ENCODE measurements at regions not wholly inside any gene's neighbourhood (a gene's known extent, or its start where the extent isn't known, plus 50 kb on each side); places are given as distances from the start of the nearest gene placed in this dataset.
A peak's percentile ranks its signal among the peaks of the same experiment; 100 is the strongest.

DNA sequence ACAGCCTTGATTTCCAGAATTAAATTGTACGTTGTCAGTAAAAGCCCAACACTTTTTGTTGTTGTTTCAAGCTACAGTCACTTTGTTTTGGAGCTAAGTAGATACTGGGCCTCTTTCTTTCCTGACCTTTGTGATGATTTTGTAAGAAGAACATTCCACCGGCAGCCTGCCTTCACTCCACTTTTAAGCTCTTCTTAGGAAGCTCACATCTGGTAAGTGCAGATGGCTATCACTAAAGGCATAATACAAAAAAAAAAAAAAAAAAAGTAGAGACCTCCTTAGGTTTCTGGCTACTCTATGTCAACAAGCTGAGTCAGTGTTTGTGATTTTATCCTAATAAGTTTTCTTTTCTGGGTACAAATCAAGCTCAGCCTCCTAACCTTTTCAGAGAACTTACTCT lies 1922.1 kb upstream of the WWC1 start:
- no peak for TF ChIP-seq CTCF (conservative IDR thresholded peaks at IDR 0.05; ENCODE audit: control insufficient read depth, insufficient read depth, low read depth, low read length)
- DNase-seq (ENCODE audit: low read depth): no peak
- H3K4me3 ChIP-seq (ENCODE audit: control insufficient read depth, low read depth, low read length): no peak overlapping the region

DNA sequence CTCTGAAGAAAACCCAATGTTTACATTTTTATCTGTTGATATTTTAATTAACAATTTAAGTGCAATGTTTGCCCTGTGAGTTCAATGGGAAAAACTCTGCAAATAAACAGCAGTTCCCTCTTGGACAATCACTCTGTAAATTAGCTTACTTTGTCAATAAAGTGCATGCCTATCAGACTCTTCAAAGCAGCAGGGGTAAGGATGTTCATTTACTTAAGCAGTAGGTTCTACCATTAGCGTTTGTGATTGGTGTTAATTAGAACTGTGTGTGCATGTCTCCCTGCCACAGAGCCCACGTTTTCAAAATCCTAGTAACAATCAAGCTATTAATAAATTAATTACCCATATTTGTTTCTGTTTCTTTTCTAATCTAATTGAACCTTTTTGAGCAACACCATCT lies 1921.6 kb upstream of the WWC1 start:
- H3K4me3 ChIP-seq (ENCODE audit: control insufficient read depth, low read depth, low read length): no peak overlapping the region
- DNase-seq (ENCODE audit: low read depth): no peak
- no peak for TF ChIP-seq CTCF (conservative IDR thresholded peaks at IDR 0.05; ENCODE audit: control insufficient read depth, insufficient read depth, low read depth, low read length)

DNA sequence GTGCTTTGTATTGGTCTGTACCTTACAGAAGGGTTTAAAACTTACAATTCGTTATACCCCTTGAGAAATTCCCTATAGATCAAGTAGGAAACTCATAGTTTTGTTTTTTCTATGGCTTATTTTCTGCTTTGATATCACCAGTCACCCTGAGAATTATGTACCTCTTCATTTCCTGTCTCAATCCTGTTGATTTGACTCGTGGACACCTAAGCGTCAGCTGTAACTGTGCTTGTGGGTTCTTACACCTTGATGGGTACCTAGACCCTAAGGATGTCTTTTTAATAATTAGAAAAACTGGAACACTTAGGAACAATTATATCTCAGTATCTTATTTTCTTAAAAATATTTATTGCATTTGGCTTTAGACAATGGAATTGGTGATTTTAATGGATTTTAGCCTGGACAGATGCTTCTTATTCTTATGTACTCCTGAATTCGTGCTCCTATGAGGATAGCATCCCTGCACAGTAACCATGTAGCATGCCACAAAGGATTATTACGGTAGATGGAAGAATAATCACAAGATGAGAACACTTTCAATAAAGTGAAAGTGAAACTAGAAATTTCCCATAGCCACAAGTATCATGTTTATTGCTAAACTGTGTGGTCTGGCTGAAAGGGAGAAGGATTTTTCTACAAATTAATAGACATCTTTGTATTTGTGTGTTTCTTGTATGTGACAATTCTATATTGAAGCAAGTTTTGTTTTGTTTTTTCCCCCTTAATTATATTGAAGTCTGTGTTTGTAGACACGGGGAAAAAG lies 1920.3 kb upstream of the WWC1 start:
- no peak for TF ChIP-seq CTCF (conservative IDR thresholded peaks at IDR 0.05; ENCODE audit: control insufficient read depth, insufficient read depth, low read depth, low read length)
- H3K4me3 ChIP-seq (ENCODE audit: control insufficient read depth, low read depth, low read length): no peak overlapping the region
- DNase-seq (ENCODE audit: low read depth): peak; percentile 3

DNA sequence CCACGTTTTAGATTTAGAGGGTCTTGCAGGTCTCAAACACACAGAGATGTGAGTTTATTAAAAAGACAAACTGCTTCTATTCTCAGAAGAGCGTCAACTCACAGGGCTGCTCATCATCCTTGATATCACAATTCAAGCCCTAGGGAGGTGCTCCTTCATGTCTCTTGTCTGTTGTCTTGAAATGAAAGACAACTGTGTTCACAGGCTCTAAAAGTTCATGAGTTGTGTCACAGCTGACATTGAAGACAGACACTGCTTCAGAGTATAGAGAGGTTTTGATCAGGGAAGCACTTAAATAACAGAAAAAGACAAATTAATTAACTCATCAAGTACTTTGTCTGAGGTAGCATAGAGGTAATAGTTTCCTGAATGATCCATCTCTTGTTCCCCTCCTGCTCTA lies 1917.6 kb upstream of the WWC1 start:
- no peak overlapping the region for H3K4me3 ChIP-seq (ENCODE audit: control insufficient read depth, low read depth, low read length)
- DNase-seq (ENCODE audit: low read depth): no peak
- TF ChIP-seq CTCF (conservative IDR thresholded peaks at IDR 0.05; ENCODE audit: control insufficient read depth, insufficient read depth, low read depth, low read length): no peak

- TF ChIP-seq CTCF (conservative IDR thresholded peaks at IDR 0.05; ENCODE audit: control insufficient read depth, insufficient read depth, low read depth, low read length): no peak
- no peak for DNase-seq (ENCODE audit: low read depth)
- H3K4me3 ChIP-seq (ENCODE audit: control insufficient read depth, low read depth, low read length): no peak overlapping the region
These were observed 1913.7 kb upstream of the WWC1 start for GRCh38 chr5:166377756-166378155.

DNA sequence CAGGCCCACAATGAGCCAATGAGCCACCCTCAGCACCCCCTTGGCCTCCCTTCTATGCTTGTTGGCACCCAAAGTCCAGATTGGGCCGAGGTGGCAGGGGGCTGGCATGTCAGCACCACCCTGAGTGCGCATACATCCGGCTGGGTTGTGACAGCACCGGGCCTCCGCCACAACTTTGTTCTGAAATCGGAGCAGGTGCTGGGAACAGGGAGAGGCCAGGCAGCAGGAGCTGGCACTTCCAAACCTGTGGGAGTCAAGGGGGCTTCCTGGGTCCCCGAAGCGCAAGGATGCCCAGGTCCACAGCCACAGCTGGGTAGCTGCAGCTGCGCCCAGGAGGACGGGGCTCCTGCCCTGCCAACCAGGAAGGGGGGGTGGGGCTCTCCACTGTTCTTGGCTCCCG lies 1911.9 kb upstream of the WWC1 start:
- TF ChIP-seq CTCF (conservative IDR thresholded peaks at IDR 0.05; ENCODE audit: control insufficient read depth, insufficient read depth, low read depth, low read length): no peak
- no peak overlapping the region for H3K4me3 ChIP-seq (ENCODE audit: control insufficient read depth, low read depth, low read length)
- no peak for DNase-seq (ENCODE audit: low read depth)

DNA sequence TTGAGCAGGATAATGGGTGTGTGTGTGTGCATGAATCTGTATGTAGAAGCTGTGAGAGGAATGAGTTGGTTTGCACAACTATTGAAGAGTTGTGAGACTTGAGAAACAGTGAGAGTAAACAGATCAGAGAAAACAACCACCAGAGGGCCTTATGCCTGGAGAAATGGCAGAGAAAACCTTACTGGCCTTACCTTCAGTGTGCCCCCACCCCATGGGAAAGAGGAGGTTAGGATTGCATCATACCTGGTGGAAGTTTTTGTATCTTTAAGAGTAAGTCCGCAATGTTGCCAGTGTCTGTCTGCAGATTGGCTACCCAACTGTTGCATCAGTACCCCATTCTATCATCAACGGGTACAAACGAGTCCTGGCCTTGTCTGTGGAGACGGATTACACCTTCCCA lies 1909.4 kb upstream of the WWC1 start:
- no peak for TF ChIP-seq CTCF (conservative IDR thresholded peaks at IDR 0.05; ENCODE audit: control insufficient read depth, insufficient read depth, low read depth, low read length)
- H3K4me3 ChIP-seq (ENCODE audit: control insufficient read depth, low read depth, low read length): no peak overlapping the region
- DNase-seq (ENCODE audit: low read depth): no peak
